ENCODE measurements at regions not wholly inside any gene's neighbourhood (a gene's known extent, or its start where the extent isn't known, plus 50 kb on each side); places are given as distances from the start of the nearest gene placed in this dataset.

DNA sequence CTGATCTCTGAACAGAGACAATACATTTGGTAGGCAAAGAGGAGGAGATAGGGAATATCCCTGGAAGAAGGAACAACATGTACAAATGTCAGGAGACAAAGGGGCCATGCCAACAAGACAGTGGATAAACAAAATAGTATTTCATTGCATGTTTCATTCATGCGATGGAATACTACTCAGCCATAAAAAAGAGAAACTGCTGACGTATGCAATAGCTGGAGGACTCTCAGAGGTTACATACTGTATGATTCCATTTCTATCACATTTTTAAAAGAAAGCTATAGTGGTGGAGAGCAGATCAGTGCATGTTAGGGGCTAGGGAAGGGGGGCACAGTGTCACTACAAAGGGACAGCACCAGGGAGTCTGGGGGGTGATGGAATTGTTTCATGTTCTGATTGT is 572.9 kb upstream of the CADM1 start:
- H3K4me3 ChIP-seq (replicated peaks in 1 of 4; ENCODE audit: control extremely low read depth in 1 of 4, insufficient read depth in 1 of 4, low read depth in 3 of 4, low read length in 4 of 4): no peak overlapping the region
- no peak for DNase-seq (ENCODE audit: low read depth in 2 of 2)
- H3K79me2 ChIP-seq (ENCODE audit: control insufficient read depth, insufficient read depth, low read length): no peaks in the 10 kb centered on the region
- H2AFZ ChIP-seq (ENCODE audit: low read length): no peak overlapping the region
- no peak overlapping the region for H3K9ac ChIP-seq (ENCODE audit: insufficient read depth, low read length)
- H4K20me1 ChIP-seq (ENCODE audit: control insufficient read depth, extremely low read depth, insufficient read depth, low read length): no peaks in the 10 kb centered on the region
- no peak overlapping the region for H3K27ac ChIP-seq (ENCODE audit: insufficient read depth, low read length)
- no peaks in the 10 kb centered on the region for H3K36me3 ChIP-seq (ENCODE audit: control insufficient read depth, insufficient read depth, low read length)
- no peaks in the 10 kb centered on the region for H3K27me3 ChIP-seq (ENCODE audit: control insufficient read depth, insufficient read depth, low read length)
- H3K4me2 ChIP-seq (ENCODE audit: extremely low read depth, insufficient read depth, low read length): no peak overlapping the region
- TF ChIP-seq EZH2 (IDR thresholded peaks at IDR 0.05; ENCODE audit: low read length, missing control alignments) (no peak), CTCF (conservative IDR thresholded peaks at IDR 0.05 in 1 of 2, IDR thresholded peaks at IDR 0.05 in 1 of 2; ENCODE audit: low read depth in 1 of 2, low read length in 2 of 2) (no peak)
- H3K4me1 ChIP-seq (ENCODE audit: control insufficient read depth, extremely low read depth, insufficient read depth, low read length): no peaks in the 10 kb centered on the region
- no peaks in the 10 kb centered on the region for H3K9me3 ChIP-seq (ENCODE audit: control insufficient read depth, insufficient read depth, low read depth, low read length)

- Histone ChIP-seq H3K27ac (ENCODE audit: insufficient read depth, low read length) (no peak overlapping the region), H4K20me1 (ENCODE audit: control insufficient read depth, extremely low read depth, insufficient read depth, low read length) (no peaks in the 10 kb centered on the region), H3K27me3 (ENCODE audit: control insufficient read depth, insufficient read depth, low read length) (no peaks in the 10 kb centered on the region), H3K9me3 (ENCODE audit: control insufficient read depth, insufficient read depth, low read depth, low read length) (no peaks in the 10 kb centered on the region), H3K9ac (ENCODE audit: insufficient read depth, low read length) (no peak overlapping the region), H3K36me3 (ENCODE audit: control insufficient read depth, insufficient read depth, low read length) (no peaks in the 10 kb centered on the region), H3K4me2 (ENCODE audit: extremely low read depth, insufficient read depth, low read length) (no peak overlapping the region), H3K4me1 (ENCODE audit: control insufficient read depth, extremely low read depth, insufficient read depth, low read length) (no peaks in the 10 kb centered on the region), H3K4me3 (replicated peaks in 1 of 4; ENCODE audit: control extremely low read depth in 1 of 4, insufficient read depth in 1 of 4, low read depth in 3 of 4, low read length in 4 of 4) (no peak overlapping the region), H2AFZ (ENCODE audit: low read length) (no peak overlapping the region), H3K79me2 (ENCODE audit: control insufficient read depth, insufficient read depth, low read length) (no peaks in the 10 kb centered on the region)
- peak in 1 of 2 donors; percentile 70 for DNase-seq (ENCODE audit: low read depth in 2 of 2)
- TF ChIP-seq CTCF (conservative IDR thresholded peaks at IDR 0.05 in 1 of 2, IDR thresholded peaks at IDR 0.05 in 1 of 2; ENCODE audit: low read depth in 1 of 2, low read length in 2 of 2) (no peak), EZH2 (IDR thresholded peaks at IDR 0.05; ENCODE audit: low read length, missing control alignments) (no peak)
These were observed 569.9 kb upstream of the CADM1 start for GRCh38 chr11:116073854-116074837.

DNA sequence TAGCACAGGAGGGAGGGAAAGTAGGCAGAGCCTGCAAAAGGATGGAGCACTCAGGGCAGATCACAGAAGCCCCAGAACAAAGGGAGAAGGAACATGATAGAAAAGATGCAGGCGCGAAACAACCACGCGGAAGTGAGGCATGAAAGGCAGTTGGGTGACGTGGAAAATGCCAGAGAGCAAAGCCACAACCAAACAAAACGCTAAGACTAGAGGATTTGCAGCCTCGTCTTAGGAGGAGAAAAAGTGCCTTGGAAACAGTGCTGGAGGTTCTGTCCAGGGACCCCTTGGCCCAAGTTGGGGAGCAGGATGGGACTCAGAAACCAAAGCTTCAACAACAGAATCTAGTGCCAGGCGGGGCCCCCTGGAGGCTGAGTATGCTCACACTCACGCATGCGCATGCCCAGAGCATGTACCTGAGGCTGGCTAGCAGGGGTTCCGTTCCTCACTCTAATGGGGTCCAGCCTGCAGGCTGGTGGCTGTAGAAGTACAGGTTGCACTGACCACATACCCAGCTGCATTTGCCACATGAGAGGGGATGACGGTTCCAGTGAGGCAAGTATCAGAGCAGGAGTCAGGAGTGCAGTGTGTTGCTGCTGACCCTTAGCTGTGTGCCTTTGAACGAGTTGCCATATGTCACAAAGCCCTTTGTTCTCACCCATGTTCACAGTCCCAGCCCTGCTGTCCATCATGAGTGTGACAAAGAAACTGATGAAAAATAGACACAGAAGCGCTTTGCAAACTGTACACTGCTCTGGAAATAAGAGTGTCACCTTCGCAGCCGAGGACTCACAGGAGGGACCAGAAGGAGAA is 568.6 kb upstream of the CADM1 start:
- Histone ChIP-seq H4K20me1 (ENCODE audit: control insufficient read depth, extremely low read depth, insufficient read depth, low read length) (no peaks in the 10 kb centered on the region), H3K79me2 (ENCODE audit: control insufficient read depth, insufficient read depth, low read length) (no peaks in the 10 kb centered on the region), H3K4me1 (ENCODE audit: control insufficient read depth, extremely low read depth, insufficient read depth, low read length) (no peaks in the 10 kb centered on the region), H3K4me2 (ENCODE audit: extremely low read depth, insufficient read depth, low read length) (no peak overlapping the region), H3K36me3 (ENCODE audit: control insufficient read depth, insufficient read depth, low read length) (no peaks in the 10 kb centered on the region), H3K27me3 (ENCODE audit: control insufficient read depth, insufficient read depth, low read length) (no peaks in the 10 kb centered on the region), H3K9ac (ENCODE audit: insufficient read depth, low read length) (no peak overlapping the region), H2AFZ (ENCODE audit: low read length) (no peak overlapping the region), H3K4me3 (replicated peaks in 1 of 4; ENCODE audit: control extremely low read depth in 1 of 4, insufficient read depth in 1 of 4, low read depth in 3 of 4, low read length in 4 of 4) (no peak overlapping the region), H3K9me3 (ENCODE audit: control insufficient read depth, insufficient read depth, low read depth, low read length) (no peaks in the 10 kb centered on the region), H3K27ac (ENCODE audit: insufficient read depth, low read length) (no peak overlapping the region)
- DNase-seq (ENCODE audit: low read depth in 2 of 2): no peak
- no peak for TF ChIP-seq EZH2 (IDR thresholded peaks at IDR 0.05; ENCODE audit: low read length, missing control alignments)
- TF ChIP-seq CTCF (conservative IDR thresholded peaks at IDR 0.05 in 1 of 2, IDR thresholded peaks at IDR 0.05 in 1 of 2; ENCODE audit: low read depth in 1 of 2, low read length in 2 of 2): no peak
